Testis (tissue), 2 donors: ENCODE measurements at regions not wholly inside any gene's neighbourhood (a gene's known extent, or its start where the extent isn't known, plus 50 kb on each side); places are given as distances from the start of the nearest gene placed in this dataset.

ENCODE experiments used
- POLR2A ChIP-seq: fragments of 450-650 bp; IDR thresholded peaks from one replicate; pipeline ENCODE4 v1.6.1; 2017; ENCODE audit warnings: antibody characterized with exemption, mild to moderate bottlenecking, moderate library complexity
- TF ChIP-seq, protein P1 (sequence below), 3 experiments: fragments of 450-650 bp in 2 of 3; fragments of 200-600 bp in 1 of 3; sonication (generic) in 1 of 3; IDR thresholded peaks; one replicate each; pipeline ENCODE4 v1.5.1; 2016 to 2019; ENCODE audit warnings: antibody characterized with exemption in 3 of 3, mild to moderate bottlenecking in 2 of 3, moderate library complexity in 1 of 3

DNA sequence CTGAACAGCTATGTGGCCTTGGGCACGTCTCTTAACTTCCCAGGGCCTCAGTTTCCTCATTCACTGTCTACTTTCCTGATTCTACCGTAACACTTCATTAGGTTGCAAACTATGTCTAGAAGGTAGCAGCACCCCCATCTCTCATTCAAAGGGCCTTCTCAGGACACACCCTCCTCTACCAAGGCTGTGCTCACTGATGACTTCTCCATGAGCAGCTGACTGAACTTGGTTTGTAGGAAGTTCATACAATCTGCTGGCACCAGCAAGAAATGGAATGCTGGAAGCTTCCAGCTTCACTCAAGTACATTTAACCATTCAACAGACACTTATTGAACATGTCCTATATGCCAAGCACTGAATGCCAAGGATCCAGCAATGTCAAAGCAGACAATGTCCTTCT lies 250.8 kb upstream of the CTAGE1 start:
- TF ChIP-seq, protein P1, sequence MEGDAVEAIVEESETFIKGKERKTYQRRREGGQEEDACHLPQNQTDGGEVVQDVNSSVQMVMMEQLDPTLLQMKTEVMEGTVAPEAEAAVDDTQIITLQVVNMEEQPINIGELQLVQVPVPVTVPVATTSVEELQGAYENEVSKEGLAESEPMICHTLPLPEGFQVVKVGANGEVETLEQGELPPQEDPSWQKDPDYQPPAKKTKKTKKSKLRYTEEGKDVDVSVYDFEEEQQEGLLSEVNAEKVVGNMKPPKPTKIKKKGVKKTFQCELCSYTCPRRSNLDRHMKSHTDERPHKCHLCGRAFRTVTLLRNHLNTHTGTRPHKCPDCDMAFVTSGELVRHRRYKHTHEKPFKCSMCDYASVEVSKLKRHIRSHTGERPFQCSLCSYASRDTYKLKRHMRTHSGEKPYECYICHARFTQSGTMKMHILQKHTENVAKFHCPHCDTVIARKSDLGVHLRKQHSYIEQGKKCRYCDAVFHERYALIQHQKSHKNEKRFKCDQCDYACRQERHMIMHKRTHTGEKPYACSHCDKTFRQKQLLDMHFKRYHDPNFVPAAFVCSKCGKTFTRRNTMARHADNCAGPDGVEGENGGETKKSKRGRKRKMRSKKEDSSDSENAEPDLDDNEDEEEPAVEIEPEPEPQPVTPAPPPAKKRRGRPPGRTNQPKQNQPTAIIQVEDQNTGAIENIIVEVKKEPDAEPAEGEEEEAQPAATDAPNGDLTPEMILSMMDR (IDR thresholded peaks at IDR 0.05) = no peak
- TF ChIP-seq POLR2A = no peak
